Liver (tissue), 3 donors: ENCODE measurements at regions not wholly inside any gene's neighbourhood (a gene's known extent, or its start where the extent isn't known, plus 50 kb on each side); places are given as distances from the start of the nearest gene placed in this dataset.

ENCODE experiments used
- ATF3 ChIP-seq: IDR thresholded peaks from 2 replicates; pipeline ENCODE4 v1.6.1; 2016; ENCODE audit warnings: antibody characterized with exemption
- CTCF ChIP-seq: fragments of 150-350 bp; IDR thresholded peaks from 2 replicates; pipeline ENCODE4 v1.5.1; 2017; ENCODE audit warnings: improper control_type of control experiment, low read depth, low read length; ENCODE audit not compliant: missing input control
- EGR1 ChIP-seq, 2 donors: IDR thresholded peaks; 2 replicates each; pipeline ENCODE4 v1.6.1; 2016 to 2018; ENCODE audit warnings: antibody characterized with exemption in 2 of 2, low read depth in 2 of 2
- GABPA ChIP-seq, 2 donors: IDR thresholded peaks in 1 of 2; conservative IDR thresholded peaks in 1 of 2; 2 replicates each; pipeline ENCODE4 v1.6.1; 2016; ENCODE audit warnings: antibody characterized with exemption in 2 of 2, mild to moderate bottlenecking in 1 of 2, moderate library complexity in 1 of 2
- HNF4A ChIP-seq, 2 donors: conservative IDR thresholded peaks; 2 replicates each; pipeline ENCODE4 v1.6.1; 2016; ENCODE audit warnings: antibody characterized with exemption in 2 of 2, mild to moderate bottlenecking in 2 of 2
- JUND ChIP-seq, 2 donors: IDR thresholded peaks; 2 replicates each; pipeline ENCODE4 v1.6.1; 2016; ENCODE audit warnings: antibody characterized with exemption in 2 of 2
- MAX ChIP-seq: IDR thresholded peaks from 2 replicates; pipeline ENCODE4 v1.6.1; 2016; ENCODE audit warnings: antibody characterized with exemption
- NR2F2 ChIP-seq: IDR thresholded peaks from 2 replicates; pipeline ENCODE4 v1.6.1; 2016; ENCODE audit warnings: antibody characterized with exemption
- RAD21 ChIP-seq, 2 donors: IDR thresholded peaks; 2 replicates each; pipeline ENCODE4 v1.6.1; 2016; ENCODE audit warnings: antibody characterized with exemption in 2 of 2, mild to moderate bottlenecking in 2 of 2
- REST ChIP-seq: IDR thresholded peaks from 2 replicates; pipeline ENCODE4 v1.6.1; 2016; ENCODE audit warnings: antibody characterized with exemption, mild to moderate bottlenecking
- SP1 ChIP-seq: IDR thresholded peaks from 2 replicates; pipeline ENCODE4 v1.6.1; 2018; ENCODE audit warnings: antibody characterized with exemption, mild to moderate bottlenecking
- TAF1 ChIP-seq: conservative IDR thresholded peaks from 2 replicates; pipeline ENCODE4 v1.6.1; 2016; ENCODE audit warnings: antibody characterized with exemption, mild to moderate bottlenecking
- YY1 ChIP-seq: IDR thresholded peaks from 2 replicates; pipeline ENCODE4 v1.6.1; 2016; ENCODE audit warnings: antibody characterized with exemption, mild to moderate bottlenecking
- ZBTB33 ChIP-seq: IDR thresholded peaks from 2 replicates; pipeline ENCODE4 v1.6.1; 2016; ENCODE audit warnings: antibody characterized with exemption
- donor health status: healthy.
- donor health status: healthy.

- TF ChIP-seq REST (no peak), CTCF (no peak), MAX (no peak), RAD21 (IDR thresholded peaks at IDR 0.05) (no peak), SP1 (no peak), YY1 (no peak), GABPA (IDR thresholded peaks at IDR 0.05 in 1 of 2, conservative IDR thresholded peaks at IDR 0.05 in 1 of 2) (no peak), ATF3 (no peak), EGR1 (IDR thresholded peaks at IDR 0.05; ENCODE audit: low read depth in 2 of 2) (no peak), ZBTB33 (no peak), TAF1 (no peak), NR2F2 (no peak), HNF4A (conservative IDR thresholded peaks at IDR 0.05) (no peak), JUND (IDR thresholded peaks at IDR 0.05) (no peak)
Observed at GRCh38 chr10:123472606-123473005, 193.5 kb upstream of the GPR26 start.
